ENCODE measurements at regions not wholly inside any gene's neighbourhood (a gene's known extent, or its start where the extent isn't known, plus 50 kb on each side); places are given as distances from the start of the nearest gene placed in this dataset.

- TF ChIP-seq CTCF (IDR thresholded peaks at IDR 0.05) (no peak), POLR2A (IDR thresholded peaks at IDR 0.05) (no peak)
Observed at GRCh38 chr10:124225467-124226270, 132.3 kb upstream of the CHST15 start.
